Mesothelial cell of epicardium (in vitro differentiated cells): ENCODE measurements at regions not wholly inside any gene's neighbourhood (a gene's known extent, or its start where the extent isn't known, plus 50 kb on each side); places are given as distances from the start of the nearest gene placed in this dataset.
"Not testable (repeated sequence)": the region's sequence is repeated elsewhere in the genome, so short reads cannot be mapped to it uniquely, and the experiment has no call there.

Experiments used
- DNase-seq, 2 experiments: peaks; one replicate each; pipeline ENCODE4 v3.0.0; 2021; ENCODE audit warnings: low spot score in 2 of 2; ENCODE audit not compliant: unreplicated experiment in 2 of 2
- H3K27ac Mint-ChIP-seq: 2 replicates; pipeline ENCODE4 v1.8.0; 2021; ENCODE audit warnings: mixed read lengths
- H3K27me3 Mint-ChIP-seq: 2 replicates; pipeline ENCODE4 v1.8.0; 2021; ENCODE audit warnings: low read depth, mixed read lengths
- H3K36me3 Mint-ChIP-seq: 2 replicates; pipeline ENCODE4 v1.8.0; 2021; ENCODE audit warnings: mixed read lengths
- H3K4me1 Mint-ChIP-seq: 2 replicates; pipeline ENCODE4 v1.8.0; 2021; ENCODE audit warnings: mixed read lengths
- H3K4me3 Mint-ChIP-seq: 2 replicates; pipeline ENCODE4 v1.8.0; 2021; ENCODE audit warnings: mild to moderate bottlenecking, moderate library complexity, mixed read lengths
- H3K9me3 Mint-ChIP-seq: 2 replicates; pipeline ENCODE4 v1.8.0; 2021; ENCODE audit warnings: mixed read lengths
- TF ChIP-seq, protein P1 (sequence below): fragments of 200-600 bp; sonication (generic); IDR thresholded peaks from one replicate; pipeline ENCODE4 v1.5.0; 2021; ENCODE audit warnings: antibody characterized with exemption; ENCODE audit not compliant: unreplicated experiment

DNA sequence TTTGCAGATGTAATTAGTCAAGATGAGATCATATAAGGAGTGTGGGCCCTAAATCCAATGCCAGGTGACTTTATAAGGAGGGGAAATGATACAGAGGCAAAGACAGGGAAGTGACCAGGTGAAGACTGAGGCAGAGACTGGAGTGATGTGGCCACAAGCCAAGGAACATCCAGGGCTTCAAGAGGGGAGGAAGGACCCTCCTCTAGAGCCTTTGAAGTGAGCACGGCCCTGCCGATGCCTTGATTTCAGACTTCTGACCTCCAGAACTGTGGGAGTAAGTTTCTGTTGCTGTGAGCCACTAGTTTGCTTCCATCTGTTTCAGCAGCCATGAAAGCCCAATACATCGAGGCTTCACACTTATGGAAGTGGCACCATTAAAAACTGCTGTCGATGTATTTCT lies 78.7 kb downstream of the SHANK2 start:
- no peaks in the 10 kb centered on the region for H3K4me1 Mint-ChIP-seq
- DNase-seq = no peak
- peaks cover 35% of the 10 kb centered on the region for H3K9me3 Mint-ChIP-seq
- no peak overlapping the region for H3K27ac Mint-ChIP-seq
- H3K4me3 Mint-ChIP-seq = no peak overlapping the region
- no peaks in the 10 kb centered on the region for H3K27me3 Mint-ChIP-seq
- H3K36me3 Mint-ChIP-seq = peaks cover 4% of the 10 kb centered on the region
- TF ChIP-seq, protein P1, sequence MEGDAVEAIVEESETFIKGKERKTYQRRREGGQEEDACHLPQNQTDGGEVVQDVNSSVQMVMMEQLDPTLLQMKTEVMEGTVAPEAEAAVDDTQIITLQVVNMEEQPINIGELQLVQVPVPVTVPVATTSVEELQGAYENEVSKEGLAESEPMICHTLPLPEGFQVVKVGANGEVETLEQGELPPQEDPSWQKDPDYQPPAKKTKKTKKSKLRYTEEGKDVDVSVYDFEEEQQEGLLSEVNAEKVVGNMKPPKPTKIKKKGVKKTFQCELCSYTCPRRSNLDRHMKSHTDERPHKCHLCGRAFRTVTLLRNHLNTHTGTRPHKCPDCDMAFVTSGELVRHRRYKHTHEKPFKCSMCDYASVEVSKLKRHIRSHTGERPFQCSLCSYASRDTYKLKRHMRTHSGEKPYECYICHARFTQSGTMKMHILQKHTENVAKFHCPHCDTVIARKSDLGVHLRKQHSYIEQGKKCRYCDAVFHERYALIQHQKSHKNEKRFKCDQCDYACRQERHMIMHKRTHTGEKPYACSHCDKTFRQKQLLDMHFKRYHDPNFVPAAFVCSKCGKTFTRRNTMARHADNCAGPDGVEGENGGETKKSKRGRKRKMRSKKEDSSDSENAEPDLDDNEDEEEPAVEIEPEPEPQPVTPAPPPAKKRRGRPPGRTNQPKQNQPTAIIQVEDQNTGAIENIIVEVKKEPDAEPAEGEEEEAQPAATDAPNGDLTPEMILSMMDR = no peak

GRCh38 chr11:71172680-71173079 lies 79.7 kb downstream of the SHANK2 start:
- H3K4me3 Mint-ChIP-seq = no peak overlapping the region
- H3K27ac Mint-ChIP-seq = no peak overlapping the region
- TF ChIP-seq, protein P1 = no peak
- peaks cover 4% of the 10 kb centered on the region for H3K36me3 Mint-ChIP-seq
- H3K9me3 Mint-ChIP-seq = peaks cover 28% of the 10 kb centered on the region
- H3K27me3 Mint-ChIP-seq = no peaks in the 10 kb centered on the region
- no peak for DNase-seq
- H3K4me1 Mint-ChIP-seq = no peaks in the 10 kb centered on the region

DNA sequence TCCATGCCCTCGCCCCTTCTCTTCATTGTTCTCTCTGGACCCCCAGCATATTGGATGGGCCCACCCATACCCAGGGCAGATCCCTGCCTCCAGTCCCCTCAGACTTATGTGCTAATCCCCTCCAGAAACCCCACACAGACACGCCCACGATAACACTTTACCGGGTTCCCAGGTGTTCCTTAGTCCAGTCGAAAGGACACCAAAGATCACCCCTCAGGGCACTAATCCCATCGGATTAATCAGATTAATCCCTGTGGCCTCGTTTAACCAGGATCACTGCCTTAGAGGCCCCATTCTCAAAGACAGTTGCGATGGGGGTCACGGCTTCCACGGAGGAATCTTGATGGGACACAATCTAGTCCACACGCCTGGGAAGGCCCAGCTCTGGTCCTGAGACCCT lies 80.8 kb downstream of the SHANK2 start:
- H3K27me3 Mint-ChIP-seq = no peaks in the 10 kb centered on the region
- H3K4me3 Mint-ChIP-seq = no peak overlapping the region
- no peak overlapping the region for H3K27ac Mint-ChIP-seq
- peaks cover 17% of the 10 kb centered on the region for H3K9me3 Mint-ChIP-seq
- no peaks in the 10 kb centered on the region for H3K36me3 Mint-ChIP-seq
- TF ChIP-seq, protein P1 = no peak
- no peak for DNase-seq
- no peaks in the 10 kb centered on the region for H3K4me1 Mint-ChIP-seq

DNA sequence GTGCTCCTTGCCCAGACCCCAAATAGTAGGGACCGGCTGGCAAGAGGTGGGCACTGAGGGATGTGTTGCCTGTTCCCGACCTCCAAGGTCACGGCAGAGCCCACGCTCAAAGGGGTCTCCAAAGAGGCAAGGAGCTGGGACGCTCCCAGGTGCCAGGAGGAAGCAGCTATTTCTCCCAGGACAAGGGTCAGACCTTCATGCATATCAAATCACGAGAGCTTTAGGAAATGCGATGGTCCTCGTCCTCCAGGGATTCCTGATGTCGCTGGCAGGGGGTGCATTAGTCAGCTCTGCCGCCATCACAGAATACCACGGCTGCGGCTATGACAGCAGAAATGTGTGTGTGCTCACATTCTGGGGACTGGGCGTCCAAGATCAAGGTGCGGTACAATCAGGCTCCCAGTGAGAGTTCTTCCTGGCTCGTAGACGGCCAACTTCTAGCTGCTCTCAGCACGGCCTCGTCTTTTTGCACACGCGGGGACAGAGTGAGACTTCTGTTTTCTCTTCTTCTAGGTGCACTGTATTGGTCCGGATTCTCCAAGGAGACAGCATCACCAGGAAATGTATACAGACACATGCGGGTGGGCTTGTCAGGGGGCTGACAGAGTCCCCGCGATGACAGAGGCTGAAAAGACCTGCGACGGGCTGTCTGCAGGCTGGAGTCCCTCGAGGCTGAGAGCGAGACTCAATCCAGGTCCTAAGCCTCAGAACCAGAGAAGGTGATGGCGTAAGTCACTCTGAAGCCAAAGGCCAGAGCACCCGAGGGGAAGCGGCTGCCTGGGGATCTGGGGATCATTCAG lies 81.6 kb downstream of the SHANK2 start:
- Mint-ChIP-seq H3K4me3 (no peak overlapping the region), H3K9me3 (peaks cover 10% of the 10 kb centered on the region), H3K27me3 (no peaks in the 10 kb centered on the region), H3K36me3 (no peaks in the 10 kb centered on the region), H3K4me1 (no peaks in the 10 kb centered on the region), H3K27ac (no peak overlapping the region)
- TF ChIP-seq, protein P1 = no peak
- no peak for DNase-seq

GRCh38 chr11:71169313-71169712 lies 83.1 kb downstream of the SHANK2 start:
- no peaks in the 10 kb centered on the region for H3K27me3 Mint-ChIP-seq
- TF ChIP-seq, protein P1 = no peak
- H3K4me3 Mint-ChIP-seq = no peak overlapping the region
- H3K9me3 Mint-ChIP-seq = no peaks in the 10 kb centered on the region
- no peaks in the 10 kb centered on the region for H3K36me3 Mint-ChIP-seq
- H3K27ac Mint-ChIP-seq = no peak overlapping the region
- H3K4me1 Mint-ChIP-seq = no peaks in the 10 kb centered on the region
- no peak for DNase-seq

- H3K27ac Mint-ChIP-seq, H3K4me1 Mint-ChIP-seq, H3K4me3 Mint-ChIP-seq, H3K9me3 Mint-ChIP-seq, H3K27me3 Mint-ChIP-seq, H3K36me3 Mint-ChIP-seq, DNase-seq: not testable (repeated sequence)
Measured at GRCh38 chr11:71167814-71168213, 84.6 kb downstream of the SHANK2 start.
